Ishikawa (cell line): ENCODE measurements at regions not wholly inside any gene's neighbourhood (a gene's known extent, or its start where the extent isn't known, plus 50 kb on each side); places are given as distances from the start of the nearest gene placed in this dataset.

Experiments used
- CEBPB ChIP-seq: IDR thresholded peaks from 2 replicates; pipeline ENCODE4 v1.6.1; 2012
- CREB1 ChIP-seq: IDR thresholded peaks from 2 replicates; pipeline ENCODE4 v1.6.1; 2012; ENCODE audit warnings: low read depth
- EGR1 ChIP-seq: IDR thresholded peaks from 2 replicates; pipeline ENCODE4 v1.6.1; 2012
- EP300 ChIP-seq: IDR thresholded peaks from 2 replicates; pipeline ENCODE4 v1.6.1; 2012; ENCODE audit warnings: borderline replicate concordance
- FOXM1 ChIP-seq: IDR thresholded peaks from 2 replicates; pipeline ENCODE4 v1.6.1; 2012; ENCODE audit warnings: low read depth, borderline replicate concordance
- NFIC ChIP-seq: IDR thresholded peaks from 2 replicates; pipeline ENCODE4 v1.6.1; 2012
- RAD21 ChIP-seq: IDR thresholded peaks from 2 replicates; pipeline ENCODE4 v1.6.1; 2012; ENCODE audit warnings: low read depth
- TAF1 ChIP-seq: IDR thresholded peaks from 2 replicates; pipeline ENCODE4 v1.6.1; 2012; ENCODE audit warnings: low read depth, mild to moderate bottlenecking
- TCF12 ChIP-seq: IDR thresholded peaks from 2 replicates; pipeline ENCODE4 v1.6.1; 2012; ENCODE audit warnings: low read depth
- TEAD4 ChIP-seq: IDR thresholded peaks from 2 replicates; pipeline ENCODE4 v1.6.1; 2012
- YY1 ChIP-seq: IDR thresholded peaks from 2 replicates; pipeline ENCODE4 v1.6.1; 2012; ENCODE audit warnings: low read depth
- ZBTB7A ChIP-seq: IDR thresholded peaks from 2 replicates; pipeline ENCODE4 v1.6.1; 2012; ENCODE audit warnings: low read depth
- TF ChIP-seq, protein P1 (sequence below): IDR thresholded peaks from 2 replicates; pipeline ENCODE4 v1.6.1; 2012
- TF ChIP-seq, protein P2 (sequence below): IDR thresholded peaks from 2 replicates; pipeline ENCODE4 v1.6.1; 2012; ENCODE audit warnings: low read depth, mild to moderate bottlenecking
- TF ChIP-seq, protein P3 (sequence below): IDR thresholded peaks from 2 replicates; pipeline ENCODE4 v1.6.1; 2012

DNA sequence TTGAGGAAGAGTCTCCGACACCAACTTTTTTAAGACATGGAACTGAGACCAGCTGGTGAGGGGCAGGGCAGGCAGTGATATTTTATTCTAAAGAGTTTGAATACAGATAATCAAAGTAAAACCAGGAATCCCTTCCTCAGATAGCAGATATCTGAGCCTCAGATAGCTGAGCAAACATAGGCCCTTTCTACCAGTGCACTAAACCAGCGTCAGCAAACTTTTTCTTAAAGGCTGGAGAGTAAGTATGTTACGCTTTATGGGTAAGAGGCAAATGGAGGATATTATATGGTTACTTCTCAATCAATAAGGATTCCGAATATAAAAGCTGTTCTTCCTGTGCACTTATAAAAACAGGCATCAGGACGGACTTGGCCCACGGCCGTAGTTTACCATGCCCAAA lies 73.9 kb downstream of the WNT5A start:
- no peak for TF ChIP-seq EP300
- TF ChIP-seq, protein P1, sequence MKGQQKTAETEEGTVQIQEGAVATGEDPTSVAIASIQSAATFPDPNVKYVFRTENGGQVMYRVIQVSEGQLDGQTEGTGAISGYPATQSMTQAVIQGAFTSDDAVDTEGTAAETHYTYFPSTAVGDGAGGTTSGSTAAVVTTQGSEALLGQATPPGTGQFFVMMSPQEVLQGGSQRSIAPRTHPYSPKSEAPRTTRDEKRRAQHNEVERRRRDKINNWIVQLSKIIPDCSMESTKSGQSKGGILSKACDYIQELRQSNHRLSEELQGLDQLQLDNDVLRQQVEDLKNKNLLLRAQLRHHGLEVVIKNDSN, result no peak
- TF ChIP-seq, protein P2, sequence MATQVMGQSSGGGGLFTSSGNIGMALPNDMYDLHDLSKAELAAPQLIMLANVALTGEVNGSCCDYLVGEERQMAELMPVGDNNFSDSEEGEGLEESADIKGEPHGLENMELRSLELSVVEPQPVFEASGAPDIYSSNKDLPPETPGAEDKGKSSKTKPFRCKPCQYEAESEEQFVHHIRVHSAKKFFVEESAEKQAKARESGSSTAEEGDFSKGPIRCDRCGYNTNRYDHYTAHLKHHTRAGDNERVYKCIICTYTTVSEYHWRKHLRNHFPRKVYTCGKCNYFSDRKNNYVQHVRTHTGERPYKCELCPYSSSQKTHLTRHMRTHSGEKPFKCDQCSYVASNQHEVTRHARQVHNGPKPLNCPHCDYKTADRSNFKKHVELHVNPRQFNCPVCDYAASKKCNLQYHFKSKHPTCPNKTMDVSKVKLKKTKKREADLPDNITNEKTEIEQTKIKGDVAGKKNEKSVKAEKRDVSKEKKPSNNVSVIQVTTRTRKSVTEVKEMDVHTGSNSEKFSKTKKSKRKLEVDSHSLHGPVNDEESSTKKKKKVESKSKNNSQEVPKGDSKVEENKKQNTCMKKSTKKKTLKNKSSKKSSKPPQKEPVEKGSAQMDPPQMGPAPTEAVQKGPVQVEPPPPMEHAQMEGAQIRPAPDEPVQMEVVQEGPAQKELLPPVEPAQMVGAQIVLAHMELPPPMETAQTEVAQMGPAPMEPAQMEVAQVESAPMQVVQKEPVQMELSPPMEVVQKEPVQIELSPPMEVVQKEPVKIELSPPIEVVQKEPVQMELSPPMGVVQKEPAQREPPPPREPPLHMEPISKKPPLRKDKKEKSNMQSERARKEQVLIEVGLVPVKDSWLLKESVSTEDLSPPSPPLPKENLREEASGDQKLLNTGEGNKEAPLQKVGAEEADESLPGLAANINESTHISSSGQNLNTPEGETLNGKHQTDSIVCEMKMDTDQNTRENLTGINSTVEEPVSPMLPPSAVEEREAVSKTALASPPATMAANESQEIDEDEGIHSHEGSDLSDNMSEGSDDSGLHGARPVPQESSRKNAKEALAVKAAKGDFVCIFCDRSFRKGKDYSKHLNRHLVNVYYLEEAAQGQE, result no peak
- no peak for TF ChIP-seq TAF1
- TF ChIP-seq NFIC, result no peak
- TF ChIP-seq EGR1, result no peak
- TF ChIP-seq RAD21, result no peak
- no peak for TF ChIP-seq CEBPB
- no peak for TF ChIP-seq TCF12
- no peak for TF ChIP-seq ZBTB7A
- no peak for TF ChIP-seq CREB1
- no peak for TF ChIP-seq FOXM1
- TF ChIP-seq, protein P3, sequence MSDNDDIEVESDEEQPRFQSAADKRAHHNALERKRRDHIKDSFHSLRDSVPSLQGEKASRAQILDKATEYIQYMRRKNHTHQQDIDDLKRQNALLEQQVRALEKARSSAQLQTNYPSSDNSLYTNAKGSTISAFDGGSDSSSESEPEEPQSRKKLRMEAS, result no peak
- no peak for TF ChIP-seq TEAD4
- no peak for TF ChIP-seq YY1

DNA sequence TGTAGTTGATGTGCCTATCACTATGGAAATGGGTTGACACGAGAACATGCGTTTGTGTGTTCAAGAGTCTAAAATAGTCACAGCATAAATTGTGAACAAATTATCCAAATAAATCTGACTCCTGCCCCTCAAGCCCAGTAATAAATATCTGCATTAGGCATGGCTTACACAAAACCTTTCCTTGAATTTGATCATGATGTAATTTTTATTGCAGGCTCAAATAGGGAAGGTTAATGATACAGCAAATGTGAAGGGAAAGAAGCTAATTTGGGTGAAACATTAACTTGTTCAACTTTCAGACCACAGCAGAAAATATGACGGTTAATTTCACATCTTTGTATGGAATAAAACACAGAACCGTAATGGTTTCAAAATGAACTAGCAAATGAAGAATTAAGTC lies 74.6 kb downstream of the WNT5A start:
- TF ChIP-seq, protein P3, result no peak
- TF ChIP-seq ZBTB7A (no peak), EP300 (no peak), FOXM1 (no peak), YY1 (no peak), TAF1 (no peak)

DNA sequence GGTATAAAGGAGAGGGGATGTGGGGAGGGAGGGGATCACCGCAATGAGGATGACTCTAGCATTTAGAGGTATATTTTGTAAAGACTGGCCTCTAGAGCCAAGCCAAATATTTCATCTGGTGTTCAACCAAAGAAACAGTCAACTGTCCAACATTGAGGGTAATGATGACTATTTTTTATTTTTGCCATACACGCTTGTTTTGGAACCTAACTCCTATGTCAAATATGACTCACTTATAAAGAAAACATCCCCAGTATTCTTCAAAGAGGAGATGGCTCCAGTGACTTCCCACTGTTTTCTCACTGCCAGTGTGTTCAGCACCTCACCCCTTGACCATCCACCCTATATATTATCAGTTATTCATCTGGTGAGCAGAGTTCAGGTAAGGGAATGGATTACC lies 77.3 kb downstream of the WNT5A start:
- no peak for TF ChIP-seq ZBTB7A
- no peak for TF ChIP-seq EP300

DNA sequence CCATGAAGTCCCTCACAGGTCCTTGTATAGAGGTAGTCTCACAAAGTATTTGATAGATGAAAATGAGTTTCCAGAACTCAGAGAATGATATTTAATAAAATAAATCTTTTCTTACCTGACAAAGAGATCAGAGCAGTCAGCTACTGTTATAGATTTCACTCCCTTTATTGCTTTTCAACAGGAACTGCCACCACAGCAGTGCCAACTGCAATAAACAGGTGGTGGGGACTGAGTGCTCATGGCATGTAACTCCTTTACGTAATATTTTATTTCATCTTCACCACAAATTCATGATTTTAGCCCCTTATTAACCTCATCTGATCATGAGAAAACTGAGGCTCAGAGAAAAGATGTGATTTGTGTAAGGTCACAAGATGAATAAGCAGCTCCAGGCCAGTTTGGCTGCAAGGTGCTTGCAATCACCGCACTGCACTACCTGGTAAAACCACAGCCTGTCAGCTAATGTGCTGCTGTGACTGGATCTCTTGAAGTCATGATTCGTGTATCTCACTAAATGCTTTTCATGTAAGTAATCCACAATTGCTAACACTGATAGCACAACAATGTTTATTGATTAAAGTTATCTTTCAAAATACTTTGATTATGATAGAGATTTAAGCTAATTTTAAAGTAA lies 78.8 kb downstream of the WNT5A start:
- TF ChIP-seq TEAD4 (no peak), CEBPB (no peak), CREB1 (no peak), RAD21 (no peak), ZBTB7A (no peak), FOXM1 (no peak), EP300 (no peak), YY1 (no peak), TCF12 (no peak)
- TF ChIP-seq, protein P2, result no peak

DNA sequence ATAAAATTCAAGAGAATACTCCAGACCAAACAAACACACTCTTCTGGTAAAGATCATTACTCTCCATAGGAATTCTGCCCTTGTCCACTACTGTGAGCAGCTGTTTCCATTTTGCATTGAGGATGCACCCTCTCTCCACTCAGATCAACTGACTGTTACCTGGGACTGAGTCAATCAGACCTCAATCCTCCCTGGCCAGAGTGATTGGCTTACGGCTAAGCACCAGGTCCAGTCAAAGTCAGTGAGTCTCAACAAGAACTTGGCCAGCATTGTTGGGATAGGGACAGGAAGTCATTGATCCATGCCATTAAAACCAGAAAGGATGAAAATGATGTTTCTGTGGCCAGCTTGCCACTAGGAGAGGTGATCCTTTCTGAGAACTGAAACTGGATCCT lies 79.7 kb downstream of the WNT5A start:
- TF ChIP-seq TEAD4, result no peak
- no peak for TF ChIP-seq ZBTB7A
- TF ChIP-seq, protein P2, result no peak
- no peak for TF ChIP-seq EP300
- no peak for TF ChIP-seq EGR1
- TF ChIP-seq CREB1, result no peak
- TF ChIP-seq TCF12, result no peak
- TF ChIP-seq, protein P3, result no peak
- no peak for TF ChIP-seq TAF1
- TF ChIP-seq CEBPB, result no peak
- TF ChIP-seq, protein P1, result no peak
- TF ChIP-seq YY1, result no peak
- no peak for TF ChIP-seq RAD21
- TF ChIP-seq NFIC, result no peak
- no peak for TF ChIP-seq FOXM1
